ENCODE measurements at regions not wholly inside any gene's neighbourhood (a gene's known extent, or its start where the extent isn't known, plus 50 kb on each side); places are given as distances from the start of the nearest gene placed in this dataset.

- no peaks in the 10 kb centered on the region for H3K36me3 ChIP-seq (ENCODE audit: insufficient read depth, low read length)
- H4K20me1 ChIP-seq (ENCODE audit: insufficient read depth, low read length): no peaks in the 10 kb centered on the region
- no peaks in the 10 kb centered on the region for H3K4me1 ChIP-seq (ENCODE audit: insufficient read depth, low read length)
- H3K27me3 ChIP-seq (ENCODE audit: insufficient read depth, low read length, poor library complexity): no peaks in the 10 kb centered on the region
- ATAC-seq (ENCODE audit: insufficient read depth, low read depth) (no peak), DNase-seq (no peak)
- H3K79me2 ChIP-seq (ENCODE audit: insufficient read depth, low read length): no peaks in the 10 kb centered on the region
- no peak for TF ChIP-seq EZH2 (IDR thresholded peaks at IDR 0.05; ENCODE audit: borderline replicate concordance, low read depth, low read length, severe bottlenecking)
- TF ChIP-seq CTCF (IDR thresholded peaks at IDR 0.05; ENCODE audit: borderline replicate concordance, extremely low read depth, low read length, poor library complexity, severe bottlenecking): no peak
- H3K9me3 ChIP-seq (ENCODE audit: insufficient read depth, low read length, severe bottlenecking): peaks cover 6% of the 10 kb centered on the region
- H3K4me3 ChIP-seq (ENCODE audit: low read depth in 1 of 2, low read length in 2 of 2): no peak overlapping the region
- H3K9ac ChIP-seq (ENCODE audit: low read depth, low read length): no peak overlapping the region
- H3K27ac ChIP-seq (ENCODE audit: low read length): no peak overlapping the region
- no peak overlapping the region for H3K4me2 ChIP-seq (ENCODE audit: insufficient read depth, low read length)
- H2AFZ ChIP-seq (ENCODE audit: low read depth, low read length): no peak overlapping the region
Measured at GRCh38 chr5:74433896-74434829, 206.4 kb downstream of the ENC1 start.

- no peak for ATAC-seq (ENCODE audit: insufficient read depth, low read depth)
Measured at GRCh38 chr5:74433255-74433895, 207.2 kb downstream of the ENC1 start.

DNA sequence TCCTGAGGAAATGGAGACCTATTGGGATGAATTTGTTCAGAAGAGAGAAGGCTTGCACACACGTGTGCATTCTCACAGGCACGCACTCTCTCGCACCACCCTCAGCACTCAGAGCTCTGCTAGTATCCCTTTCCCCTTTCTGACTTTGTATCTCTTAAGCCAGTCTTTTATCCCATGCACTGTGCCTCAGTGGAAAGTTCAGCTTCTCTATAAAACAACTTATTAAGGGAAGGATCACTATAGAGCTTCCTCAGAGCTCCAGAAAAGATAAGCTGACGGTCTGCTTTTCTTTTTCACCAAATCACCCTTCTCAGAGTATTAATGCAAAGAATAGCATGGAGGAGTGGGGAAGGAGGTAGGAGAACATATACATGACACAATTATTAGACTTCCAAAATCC, 207.8 kb downstream of the ENC1 start:
- H3K9ac ChIP-seq (ENCODE audit: low read depth, low read length): no peak overlapping the region
- no peak overlapping the region for H2AFZ ChIP-seq (ENCODE audit: low read depth, low read length)
- H3K79me2 ChIP-seq (ENCODE audit: insufficient read depth, low read length): no peaks in the 10 kb centered on the region
- no peaks in the 10 kb centered on the region for H3K27me3 ChIP-seq (ENCODE audit: insufficient read depth, low read length, poor library complexity)
- H3K27ac ChIP-seq (ENCODE audit: low read length): no peak overlapping the region
- DNase-seq: no peak
- H3K36me3 ChIP-seq (ENCODE audit: insufficient read depth, low read length): no peaks in the 10 kb centered on the region
- no peaks in the 10 kb centered on the region for H3K4me1 ChIP-seq (ENCODE audit: insufficient read depth, low read length)
- H3K9me3 ChIP-seq (ENCODE audit: insufficient read depth, low read length, severe bottlenecking): peaks cover 6% of the 10 kb centered on the region
- no peak for TF ChIP-seq EZH2 (IDR thresholded peaks at IDR 0.05; ENCODE audit: borderline replicate concordance, low read depth, low read length, severe bottlenecking)
- TF ChIP-seq CTCF (IDR thresholded peaks at IDR 0.05; ENCODE audit: borderline replicate concordance, extremely low read depth, low read length, poor library complexity, severe bottlenecking): no peak
- ATAC-seq (ENCODE audit: insufficient read depth, low read depth): no peak
- no peaks in the 10 kb centered on the region for H4K20me1 ChIP-seq (ENCODE audit: insufficient read depth, low read length)
- no peak overlapping the region for H3K4me2 ChIP-seq (ENCODE audit: insufficient read depth, low read length)
- H3K4me3 ChIP-seq (ENCODE audit: low read depth in 1 of 2, low read length in 2 of 2): no peak overlapping the region

More at GRCh38 chr5:74433255-74433895, 207.2 kb downstream of the ENC1 start:
- Histone ChIP-seq H3K27ac (ENCODE audit: low read length) (no peak overlapping the region), H3K27me3 (ENCODE audit: insufficient read depth, low read length, poor library complexity) (no peaks in the 10 kb centered on the region), H3K79me2 (ENCODE audit: insufficient read depth, low read length) (no peaks in the 10 kb centered on the region), H3K9me3 (ENCODE audit: insufficient read depth, low read length, severe bottlenecking) (peaks cover 6% of the 10 kb centered on the region), H4K20me1 (ENCODE audit: insufficient read depth, low read length) (no peaks in the 10 kb centered on the region), H3K4me2 (ENCODE audit: insufficient read depth, low read length) (no peak overlapping the region), H3K4me3 (ENCODE audit: low read depth in 1 of 2, low read length in 2 of 2) (no peak overlapping the region), H3K36me3 (ENCODE audit: insufficient read depth, low read length) (no peaks in the 10 kb centered on the region), H3K9ac (ENCODE audit: low read depth, low read length) (no peak overlapping the region), H2AFZ (ENCODE audit: low read depth, low read length) (no peak overlapping the region), H3K4me1 (ENCODE audit: insufficient read depth, low read length) (no peaks in the 10 kb centered on the region)
- no peak for DNase-seq
- TF ChIP-seq EZH2 (IDR thresholded peaks at IDR 0.05; ENCODE audit: borderline replicate concordance, low read depth, low read length, severe bottlenecking) (no peak), CTCF (IDR thresholded peaks at IDR 0.05; ENCODE audit: borderline replicate concordance, extremely low read depth, low read length, poor library complexity, severe bottlenecking) (no peak)
